Left renal pelvis (tissue), 4 donors: ENCODE measurements at regions not wholly inside any gene's neighbourhood (a gene's known extent, or its start where the extent isn't known, plus 50 kb on each side); places are given as distances from the start of the nearest gene placed in this dataset.

Experiments
- DNase-seq, 4 donors: peaks; one replicate each; pipeline ENCODE4 v3.0.0-alpha.2; 2013; ENCODE audit warnings: low read depth in 4 of 4, low spot score in 3 of 4

GRCh38 chr21:38654580-38654979 is 151.1 kb upstream of the ETS2 start:
- DNase-seq: no peak

GRCh38 chr21:38658511-38658910 is 147.2 kb upstream of the ETS2 start:
- DNase-seq: no peak

GRCh38 chr21:38659936-38660332 is 145.8 kb upstream of the ETS2 start:
- DNase-seq: no peak

- DNase-seq: no peak
Observed at GRCh38 chr21:38660333-38661196, 145.2 kb upstream of the ETS2 start.

- peak in 1 of 4 donors; percentile 31 for DNase-seq
Observed at GRCh38 chr21:38661197-38661871, 144.4 kb upstream of the ETS2 start.

GRCh38 chr21:38661889-38662568 is 143.7 kb upstream of the ETS2 start:
- DNase-seq: no peak

- DNase-seq: no peak
Observed at GRCh38 chr21:38663282-38663681, 142.4 kb upstream of the ETS2 start.

- no peak for DNase-seq
Observed at GRCh38 chr21:38664315-38664714, 141.4 kb upstream of the ETS2 start.

GRCh38 chr21:38664841-38665240 is 140.9 kb upstream of the ETS2 start:
- DNase-seq: no peak

GRCh38 chr21:38667291-38667870 is 138.3 kb upstream of the ETS2 start:
- DNase-seq: no peak

GRCh38 chr21:38668067-38668466 is 137.7 kb upstream of the ETS2 start:
- DNase-seq: no peak

GRCh38 chr21:38668541-38668940 is 137.2 kb upstream of the ETS2 start:
- no peak for DNase-seq

GRCh38 chr21:38669186-38669585 is 136.5 kb upstream of the ETS2 start:
- no peak for DNase-seq

- DNase-seq: no peak
Observed at GRCh38 chr21:38670861-38671260, 134.9 kb upstream of the ETS2 start.

GRCh38 chr21:38671773-38672172 is 134.0 kb upstream of the ETS2 start:
- no peak for DNase-seq

GRCh38 chr21:38675182-38675824 is 130.4 kb upstream of the ETS2 start:
- DNase-seq: no peak

GRCh38 chr21:38678827-38679226 is 126.9 kb upstream of the ETS2 start:
- no peak for DNase-seq

- no peak for DNase-seq
Observed at GRCh38 chr21:38679534-38679933, 126.2 kb upstream of the ETS2 start.

GRCh38 chr21:38680401-38680800 is 125.3 kb upstream of the ETS2 start:
- no peak for DNase-seq

- no peak for DNase-seq
Observed at GRCh38 chr21:38683222-38683621, 122.5 kb upstream of the ETS2 start.

GRCh38 chr21:38688068-38688467 is 117.7 kb upstream of the ETS2 start:
- no peak for DNase-seq
